Trophoblast cell (in vitro differentiated cells and primary cell): ENCODE measurements at regions not wholly inside any gene's neighbourhood (a gene's known extent, or its start where the extent isn't known, plus 50 kb on each side); places are given as distances from the start of the nearest gene placed in this dataset.

ENCODE experiments used
- DNase-seq, 2 donors: peaks; one replicate each; pipeline ENCODE4 v3.0.0-alpha.2; 2016
- H2AFZ ChIP-seq: 2 replicates; pipeline ENCODE4 v1.6.1; 2013; ENCODE audit warnings: low read length, moderate library complexity, mild to moderate bottlenecking; ENCODE audit not compliant: insufficient read depth, poor library complexity
- H2AK5ac ChIP-seq: 2 replicates; pipeline ENCODE4 v1.6.1; 2013; ENCODE audit warnings: mild to moderate bottlenecking, low read length
- H2BK120ac ChIP-seq: 2 replicates; pipeline ENCODE4 v1.6.1; 2013; ENCODE audit warnings: low read length, mild to moderate bottlenecking, moderate library complexity; ENCODE audit not compliant: insufficient read depth, poor library complexity
- H2BK12ac ChIP-seq: 2 replicates; pipeline ENCODE4 v1.6.1; 2013; ENCODE audit warnings: mild to moderate bottlenecking, low read length, moderate library complexity
- H2BK5ac ChIP-seq: 2 replicates; pipeline ENCODE4 v1.6.1; 2013; ENCODE audit warnings: low read length, low read depth, moderate library complexity, mild to moderate bottlenecking; ENCODE audit not compliant: poor library complexity
- H3K14ac ChIP-seq: 2 replicates; pipeline ENCODE4 v1.6.1; 2013; ENCODE audit warnings: mild to moderate bottlenecking, low read length
- H3K18ac ChIP-seq: 2 replicates; pipeline ENCODE4 v1.6.1; 2013; ENCODE audit warnings: mild to moderate bottlenecking, low read length
- H3K23ac ChIP-seq: 2 replicates; pipeline ENCODE4 v1.6.1; 2013; ENCODE audit warnings: low read length
- H3K27ac ChIP-seq: 2 replicates; pipeline ENCODE4 v1.5.1; 2013; ENCODE audit warnings: low read depth, mild to moderate bottlenecking, inconsistent platforms, low read length, moderate library complexity
- H3K27me3 ChIP-seq: 2 replicates; pipeline ENCODE4 v1.6.1; 2013; ENCODE audit warnings: inconsistent platforms, mild to moderate bottlenecking, low read length, moderate library complexity; ENCODE audit not compliant: insufficient read depth
- H3K36me3 ChIP-seq, 2 experiments: 1 replicate in 1 of 2; 2 replicates in 1 of 2; pipeline ENCODE4 v1.6.1; 2013; ENCODE audit warnings: low read length in 2 of 2, mild to moderate bottlenecking in 2 of 2, moderate library complexity in 1 of 2; ENCODE audit not compliant: insufficient read depth in 2 of 2, control insufficient read depth in 1 of 2
- H3K4ac ChIP-seq: 2 replicates; pipeline ENCODE4 v1.6.1; 2013; ENCODE audit warnings: low read depth, mild to moderate bottlenecking, low read length, moderate library complexity
- H3K4me1 ChIP-seq, 2 experiments: 1 replicate in 1 of 2; 2 replicates in 1 of 2; pipeline ENCODE4 v1.6.1; 2013; ENCODE audit warnings: low read length in 2 of 2, mild to moderate bottlenecking in 2 of 2, moderate library complexity in 1 of 2; ENCODE audit not compliant: insufficient read depth in 2 of 2, control insufficient read depth in 1 of 2
- H3K4me2 ChIP-seq: 2 replicates; pipeline ENCODE4 v1.6.1; 2013; ENCODE audit warnings: inconsistent platforms, mild to moderate bottlenecking, low read length, moderate library complexity
- H3K4me3 ChIP-seq: 2 replicates; pipeline ENCODE4 v1.5.1; 2013; ENCODE audit warnings: mild to moderate bottlenecking, low read depth, low read length, inconsistent platforms
- H3K79me1 ChIP-seq: one replicate; pipeline ENCODE4 v1.6.1; 2013; ENCODE audit warnings: low read length
- H3K79me2 ChIP-seq: 2 replicates; pipeline ENCODE4 v1.6.1; 2013; ENCODE audit warnings: low read length, mild to moderate bottlenecking; ENCODE audit not compliant: control insufficient read depth, insufficient read depth, poor library complexity
- H3K9ac ChIP-seq: 2 replicates; pipeline ENCODE4 v1.6.1; 2013; ENCODE audit warnings: mild to moderate bottlenecking, low read length
- H3K9me3 ChIP-seq: 2 replicates; pipeline ENCODE4 v1.6.1; 2013; ENCODE audit warnings: low read depth, mild to moderate bottlenecking, control low read depth, inconsistent platforms, low read length; ENCODE audit not compliant: insufficient read depth
- H4K12ac ChIP-seq: 2 replicates; pipeline ENCODE4 v1.6.1; 2013; ENCODE audit warnings: low read depth, mild to moderate bottlenecking, low read length, moderate library complexity
- H4K8ac ChIP-seq: 2 replicates; pipeline ENCODE4 v1.6.1; 2013; ENCODE audit warnings: low read depth, mild to moderate bottlenecking, low read length, moderate library complexity
- H4K91ac ChIP-seq: one replicate; pipeline ENCODE4 v1.6.1; 2013; ENCODE audit warnings: low read depth, mild to moderate bottlenecking, low read length, moderate library complexity
- WGBS: extraction: QIAGEN DNeasy Blood & Tissue Kit; methylation state at CpG from one replicate; pipeline ENCODE4 v1.1.7; 2013; ENCODE audit warnings: missing lambda C conversion rate; ENCODE audit not compliant: insufficient read length, insufficient coverage; ENCODE audit errors: extremely low coverage; 5-methylcytosine and 5-hydroxymethylcytosine counted together

DNA sequence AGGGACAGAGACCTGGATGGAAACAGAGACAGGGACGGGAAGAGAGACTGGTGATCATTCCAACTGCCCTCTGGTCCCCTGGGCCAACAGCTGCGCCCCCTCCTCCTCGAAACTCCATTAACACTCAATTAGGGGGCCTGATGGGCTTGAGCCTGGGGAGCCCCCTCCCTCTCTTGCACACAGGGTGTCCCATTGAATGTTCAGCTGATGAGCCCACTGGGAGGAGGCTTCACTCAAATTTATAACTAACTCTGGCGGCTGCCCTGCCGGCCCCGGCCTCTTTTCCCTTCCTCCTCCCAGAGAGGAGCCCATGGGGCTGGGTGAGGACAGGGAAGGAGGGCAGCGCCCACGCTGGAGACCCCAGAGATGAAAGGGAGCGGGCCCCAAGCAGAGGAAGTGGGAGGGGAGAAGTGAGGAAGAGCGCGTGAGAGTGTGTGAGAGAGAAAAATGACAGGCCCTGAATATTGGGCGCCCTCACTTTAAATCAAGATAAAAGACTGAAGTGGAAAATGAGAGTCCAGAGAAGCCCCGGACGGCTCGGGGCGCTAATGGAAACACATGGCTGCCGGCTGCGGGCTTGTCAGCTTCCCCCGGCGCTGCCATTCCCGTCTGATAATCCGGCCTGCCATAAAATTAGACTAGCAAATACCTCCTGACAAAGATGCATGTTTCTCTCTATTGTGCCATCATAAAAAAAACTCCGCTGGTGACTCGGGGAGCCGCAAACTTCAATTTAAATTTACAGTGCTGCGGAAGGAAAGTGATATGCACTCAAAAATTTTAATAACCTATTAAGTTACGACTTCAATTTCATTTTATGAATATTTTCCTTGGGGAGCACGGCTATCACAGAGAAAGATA lies 58.0 kb upstream of the PAX2 start:
- Histone ChIP-seq H2AFZ (no peak overlapping the region), H3K79me1 (no peaks in the 10 kb centered on the region), H2BK5ac (no peak overlapping the region), H3K4me3 (no peak overlapping the region), H3K27me3 (peaks cover 31% of the 10 kb centered on the region), H3K18ac (no peak overlapping the region), H3K23ac (no peak overlapping the region), H3K4ac (no peak overlapping the region), H3K36me3 (no peaks in the 10 kb centered on the region), H2BK12ac (no peak overlapping the region), H4K12ac (no peak overlapping the region), H3K9ac (no peak overlapping the region), H3K14ac (no peak overlapping the region), H3K79me2 (no peaks in the 10 kb centered on the region), H2BK120ac (no peak overlapping the region), H4K91ac (no peak overlapping the region), H3K4me2 (no peak overlapping the region), H4K8ac (no peak overlapping the region), H3K27ac (no peak overlapping the region), H3K4me1 (no peaks in the 10 kb centered on the region), H3K9me3 (peaks cover 5% of the 10 kb centered on the region), H2AK5ac (no peak overlapping the region)
- no CpG with 5 or more reads among the region's 28 CpGs for WGBS
- DNase-seq = no peak

- H3K14ac ChIP-seq = no peak overlapping the region
- no peak overlapping the region for H3K4me2 ChIP-seq
- no peaks in the 10 kb centered on the region for H3K79me1 ChIP-seq
- H3K4me1 ChIP-seq = no peaks in the 10 kb centered on the region
- H3K23ac ChIP-seq = no peak overlapping the region
- no peak overlapping the region for H3K9ac ChIP-seq
- H3K27ac ChIP-seq = no peak overlapping the region
- no peak overlapping the region for H3K4ac ChIP-seq
- no peak overlapping the region for H2AFZ ChIP-seq
- no peak overlapping the region for H2BK12ac ChIP-seq
- H3K36me3 ChIP-seq = no peaks in the 10 kb centered on the region
- peaks cover 3% of the 10 kb centered on the region for H3K9me3 ChIP-seq
- H4K12ac ChIP-seq = no peak overlapping the region
- H4K8ac ChIP-seq = no peak overlapping the region
- H2BK120ac ChIP-seq = no peak overlapping the region
- no peak overlapping the region for H3K4me3 ChIP-seq
- H2BK5ac ChIP-seq = no peak overlapping the region
- no peak overlapping the region for H3K18ac ChIP-seq
- DNase-seq = no peak
- H2AK5ac ChIP-seq = no peak overlapping the region
- WGBS = no CpG with 5 or more reads among the region's 6 CpGs
- no peaks in the 10 kb centered on the region for H3K79me2 ChIP-seq
- peaks cover 27% of the 10 kb centered on the region for H3K27me3 ChIP-seq
- H4K91ac ChIP-seq = no peak overlapping the region
Measured at GRCh38 chr10:100688201-100688600, 57.2 kb upstream of the PAX2 start.

DNA sequence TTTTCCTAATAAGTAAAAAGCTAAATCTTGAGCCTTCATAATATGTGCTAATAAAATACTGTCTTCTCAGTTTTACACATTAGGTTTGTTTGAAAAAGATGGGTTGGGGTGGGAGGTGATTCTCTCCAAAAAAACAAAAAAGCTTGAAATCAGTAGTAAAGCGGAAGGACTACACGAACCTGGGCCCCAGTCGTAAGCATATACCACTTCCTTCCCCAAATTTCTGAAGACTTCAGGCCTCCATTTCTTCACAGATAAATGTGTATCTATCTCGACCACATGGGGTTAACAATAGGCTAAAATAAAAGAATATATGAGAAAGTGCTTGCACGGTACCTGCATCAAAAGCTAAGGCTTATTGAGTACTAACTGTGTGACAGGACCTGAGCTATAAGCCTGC lies 51.6 kb upstream of the PAX2 start:
- no peak overlapping the region for H3K18ac ChIP-seq
- peaks cover 4% of the 10 kb centered on the region for H3K27me3 ChIP-seq
- H2BK12ac ChIP-seq = no peak overlapping the region
- no peak overlapping the region for H2AK5ac ChIP-seq
- no peak overlapping the region for H3K23ac ChIP-seq
- H2BK5ac ChIP-seq = no peak overlapping the region
- H4K91ac ChIP-seq = no peak overlapping the region
- H3K36me3 ChIP-seq = no peaks in the 10 kb centered on the region
- H3K4me3 ChIP-seq = no peak overlapping the region
- H3K4me1 ChIP-seq = no peaks in the 10 kb centered on the region
- no peak overlapping the region for H2BK120ac ChIP-seq
- H4K12ac ChIP-seq = no peak overlapping the region
- H3K79me2 ChIP-seq = no peaks in the 10 kb centered on the region
- no peak overlapping the region for H3K4me2 ChIP-seq
- H3K9me3 ChIP-seq = peaks cover 3% of the 10 kb centered on the region
- no peak overlapping the region for H2AFZ ChIP-seq
- no peak overlapping the region for H3K9ac ChIP-seq
- H3K79me1 ChIP-seq = no peaks in the 10 kb centered on the region
- H3K27ac ChIP-seq = no peak overlapping the region
- H4K8ac ChIP-seq = no peak overlapping the region
- no CpG with 5 or more reads among the region's 5 CpGs for WGBS
- DNase-seq = no peak
- H3K14ac ChIP-seq = no peak overlapping the region
- H3K4ac ChIP-seq = no peak overlapping the region
